Endothelial cell of umbilical vein (primary cell): ENCODE measurements at regions not wholly inside any gene's neighbourhood (a gene's known extent, or its start where the extent isn't known, plus 50 kb on each side); places are given as distances from the start of the nearest gene placed in this dataset.
A peak's percentile ranks its signal among the peaks of the same experiment; 100 is the strongest.

Source experiments
- BruUV-seq: library from RNA; stranded (reverse); fragments of 400-500 nt; replicated peaks from 2 replicates; lab custom pipeline; 2021; lab: Mats Ljungman, UMichigan
- CTCF ChIA-PET: fragments of 300-600, 350-600 bp; sonication (Branson Sonifier 250); formaldehyde crosslinking; loops from one replicate; lab custom pipeline; 2021; ENCODE audit warnings: antibody characterized with exemption, inconsistent platforms; lab: Charles Lee
- POLR2A ChIA-PET: fragments of 300-600, 350-600 bp; sonication (Branson Sonifier 250); formaldehyde crosslinking; loops from one replicate; lab custom pipeline; 2021; ENCODE audit warnings: antibody characterized with exemption, inconsistent platforms; lab: Charles Lee
- DNase-seq: peaks from one replicate; pipeline ENCODE4 v3.0.0-alpha.2; 2011; ENCODE audit warnings: low read depth, low spot score
- FAIRE-seq: peaks from 2 replicates; lab custom pipeline; 2011; peaks lifted over from hg19 to GRCh38; lab: Jason Lieb, UNC
- H2AFZ ChIP-seq: 2 replicates; pipeline ENCODE4 v1.6.0; 2012; ENCODE audit warnings: low read depth, low read length, control low read depth, inconsistent platforms
- H3K27ac ChIP-seq: 2 replicates; pipeline ENCODE4 v1.5.1; 2011; ENCODE audit warnings: low read depth, mild to moderate bottlenecking, control low read depth, low read length, moderate library complexity; ENCODE audit not compliant: insufficient read depth
- H3K27me3 ChIP-seq, 2 experiments: 2 replicates each; pipeline versions ENCODE4 v1.6.0 to v1.6.1; 2011; ENCODE audit warnings: low read length in 2 of 2, mixed read lengths in 1 of 2; ENCODE audit not compliant: control insufficient read depth in 2 of 2, insufficient read depth in 2 of 2
- H3K36me3 ChIP-seq, 2 experiments: 2 replicates in 1 of 2; 3 replicates in 1 of 2; pipeline ENCODE4 v1.5.1; 2011; ENCODE audit warnings: low read length in 2 of 2, mild to moderate bottlenecking in 1 of 2, moderate library complexity in 1 of 2; ENCODE audit not compliant: control insufficient read depth in 2 of 2, insufficient read depth in 2 of 2; ENCODE audit errors: extremely low read depth in 1 of 2
- H3K4me1 ChIP-seq: 3 replicates; pipeline ENCODE4 v1.5.1; 2011; ENCODE audit warnings: mild to moderate bottlenecking, low read length; ENCODE audit not compliant: control insufficient read depth, insufficient read depth; ENCODE audit errors: extremely low read depth
- H3K4me2 ChIP-seq: 2 replicates; pipeline ENCODE4 v1.6.1; 2011; ENCODE audit warnings: low read length, control low read depth, mixed read lengths; ENCODE audit not compliant: insufficient read depth
- H3K4me3 ChIP-seq, 3 experiments: fragments of 200-600 bp in 1 of 3; sonication (generic), shearing (Covaris generic) in 1 of 3; replicated peaks in 1 of 3; 2 replicates each; pipeline ENCODE4 v1.5.1; 2011 to 2016; ENCODE audit warnings: control low read depth in 3 of 3, low read length in 3 of 3, mild to moderate bottlenecking in 2 of 3, inconsistent platforms in 1 of 3, low read depth in 1 of 3, moderate library complexity in 1 of 3; ENCODE audit not compliant: insufficient read depth in 1 of 3
- H3K79me2 ChIP-seq: 2 replicates; pipeline ENCODE4 v1.6.0; 2012; ENCODE audit warnings: low read length, inconsistent platforms; ENCODE audit not compliant: control insufficient read depth, insufficient read depth
- H3K9ac ChIP-seq: replicated peaks from 2 replicates; pipeline ENCODE3; 2011; ENCODE audit warnings: low read length, control low read depth; ENCODE audit not compliant: insufficient read depth; ENCODE audit errors: extremely low read depth
- H3K9me1 ChIP-seq: replicated peaks from 3 replicates; pipeline ENCODE4 v1.6.0; 2011; ENCODE audit warnings: mild to moderate bottlenecking, low read length; ENCODE audit not compliant: control insufficient read depth, insufficient read depth; ENCODE audit errors: extremely low read depth
- H3K9me3 ChIP-seq: replicated peaks from 2 replicates; pipeline ENCODE4 v1.5.1; 2012; ENCODE audit warnings: low read length, inconsistent platforms; ENCODE audit not compliant: control insufficient read depth, insufficient read depth
- H4K20me1 ChIP-seq: replicated peaks from 2 replicates; pipeline ENCODE3; 2011; ENCODE audit warnings: mild to moderate bottlenecking, low read length; ENCODE audit not compliant: control insufficient read depth, insufficient read depth; ENCODE audit errors: extremely low read depth
- EZH2 ChIP-seq: IDR thresholded peaks from 2 replicates; pipeline ENCODE4 v1.6.1; 2012; ENCODE audit warnings: borderline replicate concordance, low read depth, mild to moderate bottlenecking, moderate library complexity, low read length, inconsistent platforms; ENCODE audit not compliant: severe bottlenecking
- FOS ChIP-seq: IDR thresholded peaks from 2 replicates; pipeline ENCODE4 v1.6.1; 2011; ENCODE audit warnings: mild to moderate bottlenecking, low read length, moderate library complexity, borderline replicate concordance; ENCODE audit not compliant: insufficient read depth
- GATA2 ChIP-seq: IDR thresholded peaks from 2 replicates; pipeline ENCODE4 v1.7.0; 2011; ENCODE audit warnings: low read depth, mild to moderate bottlenecking, moderate library complexity, mixed read lengths, low read length; ENCODE audit not compliant: insufficient read length, insufficient read depth
- JUN ChIP-seq: IDR thresholded peaks from 2 replicates; pipeline ENCODE4 v1.6.1; 2011; ENCODE audit warnings: borderline replicate concordance, low read depth; ENCODE audit not compliant: insufficient read length, insufficient read depth
- MYC ChIP-seq: IDR thresholded peaks from one replicate; pipeline ENCODE4 v1.6.1; 2011; ENCODE audit warnings: mild to moderate bottlenecking, low read depth, low read length
- POLR2A ChIP-seq: IDR thresholded peaks from 2 replicates; pipeline ENCODE4 v1.6.1; 2012; ENCODE audit warnings: low read depth, mild to moderate bottlenecking, control low read depth, low read length
- POLR2AphosphoS5 ChIP-seq: IDR thresholded peaks from 2 replicates; pipeline ENCODE4 v1.6.1; 2012; ENCODE audit warnings: low read depth, mild to moderate bottlenecking, control low read depth, low read length, moderate library complexity; ENCODE audit not compliant: insufficient read depth
- dilution Hi-C: fragments of 300-500 bp; cut with MboI; formaldehyde crosslinking; loops from one replicate; pipeline ENCODE4 v1.15.0; 2019; ENCODE audit warnings: low sequenced_read_pairs; ENCODE audit not compliant: extremely low pct_ligation_motif_present
- intact Hi-C: fragments of 100-400 bp; cut with micrococcal nuclease; formaldehyde crosslinking; loops from one replicate; pipeline ENCODE4 v1.10.0; 2022
- TF ChIP-seq, protein P1 (sequence below), 2 donors: IDR thresholded peaks; 1 replicate in 1 of 2; 2 replicates in 1 of 2; pipeline ENCODE4 v1.5.1; 2011; ENCODE audit warnings: low read length in 2 of 2, mild to moderate bottlenecking in 2 of 2, moderate library complexity in 2 of 2, control low read depth in 1 of 2, inconsistent platforms in 1 of 2, low read depth in 1 of 2; ENCODE audit not compliant: insufficient read depth in 1 of 2; ENCODE audit errors: extremely low read depth in 1 of 2
- TF ChIP-seq, protein P2 (sequence below): IDR thresholded peaks from 2 replicates; pipeline ENCODE4 v1.6.1; 2011; ENCODE audit not compliant: insufficient read depth, insufficient read length

DNA sequence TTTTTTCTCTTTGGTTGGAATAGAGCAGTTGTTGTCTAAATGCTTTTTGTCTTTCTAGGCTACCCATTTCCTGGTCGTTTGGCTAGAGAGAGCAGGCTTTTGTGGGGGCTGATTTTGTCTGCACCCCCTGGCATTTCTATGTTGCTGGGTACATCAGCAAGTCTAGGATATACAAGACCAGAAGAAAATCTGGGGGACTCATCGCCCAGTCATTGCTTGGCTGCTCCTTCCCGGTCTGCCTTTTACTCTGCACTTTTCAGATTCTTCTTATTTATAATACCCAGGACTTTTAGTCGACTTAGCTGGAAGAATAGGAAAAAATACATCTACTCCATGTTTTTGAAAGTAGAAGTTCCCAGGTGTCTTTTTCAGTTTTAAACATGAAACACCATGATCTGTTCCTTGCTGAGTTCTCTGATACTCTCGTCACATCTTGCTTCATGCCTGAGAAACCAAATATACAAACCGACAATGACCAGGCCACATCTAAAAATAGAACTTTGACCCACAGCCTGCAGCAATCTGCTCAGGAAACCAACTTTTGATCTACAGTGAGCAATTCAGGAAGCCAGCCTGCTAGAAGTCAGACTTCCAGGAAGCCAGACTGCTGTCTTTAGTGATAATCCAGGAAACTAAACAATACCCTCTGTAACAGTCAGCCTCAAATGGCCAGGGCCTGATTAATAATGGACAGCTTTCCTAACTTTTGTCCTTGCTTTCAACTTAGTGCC is 163.8 kb upstream of the MEX3C start:
- intact Hi-C loops (loop anchor here (5.0 kb wide), 1 partner anchor 164 kb away; the partner anchor contains the start of gene MEX3C), dilution Hi-C loops (no loop called here)
- ChIA-PET CTCF (no interaction called here), POLR2A (no interaction called here)
- no peaks in the 10 kb centered on the region for H3K79me2 ChIP-seq
- peak; percentile 64 for FAIRE-seq
- H3K36me3 ChIP-seq = no peaks in the 10 kb centered on the region
- H3K27me3 ChIP-seq = no peaks in the 10 kb centered on the region
- peaks cover 3% of the 10 kb centered on the region for H3K4me1 ChIP-seq
- H2AFZ ChIP-seq = no peak overlapping the region
- DNase-seq = peak; percentile 29
- no peak overlapping the region for H3K9ac ChIP-seq
- H3K4me2 ChIP-seq = no peak overlapping the region
- BruUV-seq = no TSS peak
- no peaks in the 10 kb centered on the region for H3K9me3 ChIP-seq
- no peak overlapping the region for H3K4me3 ChIP-seq
- no peaks in the 10 kb centered on the region for H4K20me1 ChIP-seq
- no peak overlapping the region for H3K27ac ChIP-seq
- peak; percentile 28 for TF ChIP-seq FOS
- peak; percentile 44 for TF ChIP-seq POLR2AphosphoS5
- TF ChIP-seq MYC = no peak
- no peaks in the 10 kb centered on the region for H3K9me1 ChIP-seq

DNA sequence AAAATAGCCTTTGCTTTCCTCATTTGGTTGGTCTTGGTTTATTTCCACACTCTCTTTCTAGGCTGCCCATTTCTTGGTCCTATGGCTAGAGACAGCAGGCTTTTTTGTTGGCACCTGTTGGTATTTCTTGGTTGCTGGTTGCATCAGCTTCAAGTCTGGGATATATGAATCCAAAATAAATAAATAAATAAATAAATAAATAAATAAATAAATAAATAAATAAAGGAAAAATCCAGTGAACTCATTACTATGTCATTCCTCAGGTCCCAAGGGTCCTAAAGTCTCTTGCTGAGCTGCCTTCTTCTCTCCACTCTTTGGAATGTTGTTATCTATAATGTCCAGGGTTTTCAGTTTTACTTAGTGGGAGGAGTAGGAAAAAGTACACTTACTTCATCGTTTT is 165.9 kb upstream of the MEX3C start:
- no peaks in the 10 kb centered on the region for H3K9me1 ChIP-seq
- BruUV-seq = no TSS peak
- H3K4me2 ChIP-seq = no peak overlapping the region
- no peaks in the 10 kb centered on the region for H3K9me3 ChIP-seq
- intact Hi-C loops = loop anchor here (5.0 kb wide), 1 partner anchor 166 kb away; the partner anchor contains the start of gene MEX3C
- no peak overlapping the region for H3K27ac ChIP-seq
- no peaks in the 10 kb centered on the region for H3K36me3 ChIP-seq
- H3K27me3 ChIP-seq = peaks cover 0 to 2% of the 10 kb centered on the region in 2 experiments
- ChIA-PET CTCF (no interaction called here), POLR2A (no interaction called here)
- TF ChIP-seq POLR2A = no peak
- TF ChIP-seq FOS = no peak
- no peak for TF ChIP-seq POLR2AphosphoS5
- TF ChIP-seq JUN = no peak
- no peak for TF ChIP-seq MYC
- TF ChIP-seq EZH2 = no peak
- TF ChIP-seq, protein P1, sequence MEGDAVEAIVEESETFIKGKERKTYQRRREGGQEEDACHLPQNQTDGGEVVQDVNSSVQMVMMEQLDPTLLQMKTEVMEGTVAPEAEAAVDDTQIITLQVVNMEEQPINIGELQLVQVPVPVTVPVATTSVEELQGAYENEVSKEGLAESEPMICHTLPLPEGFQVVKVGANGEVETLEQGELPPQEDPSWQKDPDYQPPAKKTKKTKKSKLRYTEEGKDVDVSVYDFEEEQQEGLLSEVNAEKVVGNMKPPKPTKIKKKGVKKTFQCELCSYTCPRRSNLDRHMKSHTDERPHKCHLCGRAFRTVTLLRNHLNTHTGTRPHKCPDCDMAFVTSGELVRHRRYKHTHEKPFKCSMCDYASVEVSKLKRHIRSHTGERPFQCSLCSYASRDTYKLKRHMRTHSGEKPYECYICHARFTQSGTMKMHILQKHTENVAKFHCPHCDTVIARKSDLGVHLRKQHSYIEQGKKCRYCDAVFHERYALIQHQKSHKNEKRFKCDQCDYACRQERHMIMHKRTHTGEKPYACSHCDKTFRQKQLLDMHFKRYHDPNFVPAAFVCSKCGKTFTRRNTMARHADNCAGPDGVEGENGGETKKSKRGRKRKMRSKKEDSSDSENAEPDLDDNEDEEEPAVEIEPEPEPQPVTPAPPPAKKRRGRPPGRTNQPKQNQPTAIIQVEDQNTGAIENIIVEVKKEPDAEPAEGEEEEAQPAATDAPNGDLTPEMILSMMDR (IDR thresholded peaks at IDR 0.05; ENCODE audit: extremely low read depth in 1 of 2, insufficient read depth in 1 of 2, low read depth in 1 of 2, low read length in 2 of 2) = no peak
- TF ChIP-seq, protein P2, sequence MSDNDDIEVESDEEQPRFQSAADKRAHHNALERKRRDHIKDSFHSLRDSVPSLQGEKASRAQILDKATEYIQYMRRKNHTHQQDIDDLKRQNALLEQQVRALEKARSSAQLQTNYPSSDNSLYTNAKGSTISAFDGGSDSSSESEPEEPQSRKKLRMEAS = no peak
- no peak for TF ChIP-seq GATA2
- H3K79me2 ChIP-seq = no peaks in the 10 kb centered on the region
- no peaks in the 10 kb centered on the region for H4K20me1 ChIP-seq
- no peak for DNase-seq
- H3K9ac ChIP-seq = no peak overlapping the region
- H2AFZ ChIP-seq = no peak overlapping the region
- H3K4me1 ChIP-seq = peaks cover 3% of the 10 kb centered on the region
- H3K4me3 ChIP-seq = no peak overlapping the region
- FAIRE-seq = no peak
- dilution Hi-C loops = no loop called here
